GM13977 (cell line): ENCODE measurements at regions not wholly inside any gene's neighbourhood (a gene's known extent, or its start where the extent isn't known, plus 50 kb on each side); places are given as distances from the start of the nearest gene placed in this dataset.

Source experiments
- DNase-seq: peaks from one replicate; pipeline ENCODE4 v3.0.0; 2012; ENCODE audit warnings: low spot score
- in situ Hi-C: fragments of 300-500 bp; cut with MboI; formaldehyde crosslinking; loops from one replicate; pipeline ENCODE4 v1.12.0; 2022; ENCODE audit warnings: low sequenced_read_pairs, low pct_unique_long_range_greater_than_20kb, mixed read lengths, inconsistent platforms; ENCODE audit not compliant: unreplicated experiment
- TF ChIP-seq, protein P1 (sequence below): IDR thresholded peaks from 2 replicates; pipeline ENCODE4 v1.5.1; 2012; ENCODE audit warnings: mild to moderate bottlenecking, control low read depth; ENCODE audit not compliant: insufficient read depth; ENCODE audit errors: extremely low read depth, missing control alignments

DNA sequence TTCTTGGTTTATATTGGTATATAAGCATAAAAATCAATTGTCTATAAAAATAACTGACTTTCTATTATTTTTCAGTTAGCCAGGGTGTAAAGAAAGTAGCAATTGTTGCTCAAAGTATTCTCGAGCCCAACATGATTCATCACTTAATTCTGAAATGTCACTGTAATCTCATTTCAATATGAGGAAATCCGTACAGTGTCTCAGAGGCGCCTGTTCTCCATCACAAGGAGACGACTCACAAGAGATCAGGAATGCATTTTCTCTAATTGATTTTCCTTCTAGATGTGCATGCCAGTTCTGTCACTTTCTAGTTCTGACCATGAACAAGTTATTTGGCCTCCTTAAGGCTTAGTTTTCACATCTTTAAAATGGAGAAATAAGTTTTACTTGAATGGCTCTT is 753.1 kb downstream of the MAFB start:
- DNase-seq = no peak
- in situ Hi-C loops = no loop called here
- TF ChIP-seq, protein P1, sequence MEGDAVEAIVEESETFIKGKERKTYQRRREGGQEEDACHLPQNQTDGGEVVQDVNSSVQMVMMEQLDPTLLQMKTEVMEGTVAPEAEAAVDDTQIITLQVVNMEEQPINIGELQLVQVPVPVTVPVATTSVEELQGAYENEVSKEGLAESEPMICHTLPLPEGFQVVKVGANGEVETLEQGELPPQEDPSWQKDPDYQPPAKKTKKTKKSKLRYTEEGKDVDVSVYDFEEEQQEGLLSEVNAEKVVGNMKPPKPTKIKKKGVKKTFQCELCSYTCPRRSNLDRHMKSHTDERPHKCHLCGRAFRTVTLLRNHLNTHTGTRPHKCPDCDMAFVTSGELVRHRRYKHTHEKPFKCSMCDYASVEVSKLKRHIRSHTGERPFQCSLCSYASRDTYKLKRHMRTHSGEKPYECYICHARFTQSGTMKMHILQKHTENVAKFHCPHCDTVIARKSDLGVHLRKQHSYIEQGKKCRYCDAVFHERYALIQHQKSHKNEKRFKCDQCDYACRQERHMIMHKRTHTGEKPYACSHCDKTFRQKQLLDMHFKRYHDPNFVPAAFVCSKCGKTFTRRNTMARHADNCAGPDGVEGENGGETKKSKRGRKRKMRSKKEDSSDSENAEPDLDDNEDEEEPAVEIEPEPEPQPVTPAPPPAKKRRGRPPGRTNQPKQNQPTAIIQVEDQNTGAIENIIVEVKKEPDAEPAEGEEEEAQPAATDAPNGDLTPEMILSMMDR = no peak

DNA sequence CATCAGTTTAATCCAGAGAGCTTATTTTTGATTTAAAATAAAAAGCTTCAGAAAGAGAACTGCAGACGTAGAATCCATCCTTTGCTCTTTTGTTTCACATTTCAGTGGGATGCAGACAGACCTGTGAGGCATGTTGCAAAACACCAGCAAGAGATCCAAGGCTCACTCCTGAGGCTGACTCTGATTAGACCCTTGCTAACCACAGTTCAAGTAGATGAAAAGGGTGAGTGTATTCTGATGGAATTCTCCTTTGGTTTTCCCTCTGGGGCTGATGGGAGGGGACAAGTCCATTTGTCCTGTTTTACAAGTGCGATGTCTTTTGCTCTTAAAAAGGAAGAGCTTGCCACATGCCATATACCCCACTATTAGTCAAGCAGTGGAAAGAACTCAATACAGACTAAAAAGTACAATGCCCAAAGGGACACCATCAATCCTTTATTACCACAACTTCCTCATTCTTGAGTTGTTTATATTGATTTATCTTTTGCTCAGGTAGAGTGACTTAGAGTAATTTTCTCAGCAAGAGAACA is 772.7 kb downstream of the MAFB start:
- DNase-seq = no peak
- in situ Hi-C loops = no loop called here

DNA sequence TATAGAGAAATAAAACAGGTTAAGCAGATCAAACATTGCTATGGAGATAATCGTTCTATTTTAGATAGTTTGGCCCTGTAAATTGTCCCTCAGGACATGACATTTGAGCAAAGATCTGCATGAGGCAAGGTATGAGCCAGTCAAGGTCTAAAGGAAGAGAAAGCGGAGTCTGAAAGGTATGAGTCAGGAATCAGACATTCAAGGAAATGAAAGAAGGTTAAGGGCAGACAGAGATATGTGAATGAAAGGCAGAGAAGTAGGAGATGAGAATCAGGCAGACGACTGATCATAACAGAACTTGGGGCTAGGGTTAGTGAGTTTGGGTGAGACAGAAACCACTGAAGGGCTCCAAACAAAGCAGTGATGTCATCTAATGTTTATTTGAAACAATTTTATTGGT is 775.8 kb downstream of the MAFB start:
- DNase-seq = no peak
- TF ChIP-seq, protein P1 = no peak
- in situ Hi-C loops = no loop called here

More for the DNA sequence above, 772.7 kb downstream of the MAFB start:
- TF ChIP-seq, protein P1 = no peak

GRCh38 chr20:39911497-39911896 is 777.5 kb downstream of the MAFB start:
- TF ChIP-seq, protein P1 = no peak
- in situ Hi-C loops = no loop called here
- no peak for DNase-seq

- in situ Hi-C loops = no loop called here
- DNase-seq = no peak
- TF ChIP-seq, protein P1 = no peak
Measured at GRCh38 chr20:39910536-39910935, 778.5 kb downstream of the MAFB start.

- in situ Hi-C loops = no loop called here
- TF ChIP-seq, protein P1 = no peak
- DNase-seq = no peak
Measured at GRCh38 chr20:39909447-39909846, 779.6 kb downstream of the MAFB start.
